Left ventricle myocardium inferior (tissue), 1 donor: ENCODE measurements at regions not wholly inside any gene's neighbourhood (a gene's known extent, or its start where the extent isn't known, plus 50 kb on each side); places are given as distances from the start of the nearest gene placed in this dataset.

Experiments
- DNase-seq: peaks from one replicate; pipeline ENCODE4 v3.0.0-alpha.2; 2020
- H3K27ac ChIP-seq: fragments of 200-600 bp; replicated peaks from 2 replicates; pipeline ENCODE4 v1.8.0; 2021
- H3K27me3 ChIP-seq: fragments of 200-600 bp; 2 replicates; pipeline ENCODE4 v1.8.0; 2021; ENCODE audit warnings: low read depth
- H3K36me3 ChIP-seq: fragments of 200-600 bp; 2 replicates; pipeline ENCODE4 v1.8.0; 2021
- H3K4me1 ChIP-seq: fragments of 200-600 bp; 2 replicates; pipeline ENCODE4 v1.8.0; 2021
- H3K4me3 ChIP-seq: fragments of 200-600 bp; 2 replicates; pipeline ENCODE4 v1.8.0; 2021; ENCODE audit warnings: mild to moderate bottlenecking, moderate library complexity
- H3K9me3 ChIP-seq: fragments of 200-600 bp; replicated peaks from 2 replicates; pipeline ENCODE4 v1.8.0; 2021
- CTCF ChIP-seq: fragments of 200-600 bp; IDR thresholded peaks from 2 replicates; pipeline ENCODE4 v1.8.0; 2021; ENCODE audit warnings: antibody characterized with exemption, mild to moderate bottlenecking, borderline replicate concordance
- intact Hi-C: fragments of 100-400 bp; cut with micrococcal nuclease; formaldehyde crosslinking; loops from one replicate; pipeline ENCODE4 v1.11.0; 2022
- donor health status: DM: no; HTN: yes; CAD: no; lungs with severe emphysema.

- no peak overlapping the region for H3K27ac ChIP-seq
- no peaks in the 10 kb centered on the region for H3K27me3 ChIP-seq
- TF ChIP-seq CTCF, result no peak
- no peak for DNase-seq
- no peaks in the 10 kb centered on the region for H3K36me3 ChIP-seq
- H3K4me3 ChIP-seq, result no peak overlapping the region
- H3K9me3 ChIP-seq, result peaks cover 16% of the 10 kb centered on the region
- no peaks in the 10 kb centered on the region for H3K4me1 ChIP-seq
- intact Hi-C loops, result no loop called here
These were observed 262.4 kb upstream of the CDH8 start for GRCh38 chr16:62298600-62298999.

- Histone ChIP-seq H3K27ac (no peak overlapping the region), H3K4me3 (no peak overlapping the region), H3K4me1 (no peaks in the 10 kb centered on the region), H3K27me3 (no peaks in the 10 kb centered on the region), H3K36me3 (no peaks in the 10 kb centered on the region), H3K9me3 (no peaks in the 10 kb centered on the region)
- DNase-seq, result no peak
- intact Hi-C loops, result no loop called here
- TF ChIP-seq CTCF, result no peak
These were observed 258.2 kb upstream of the CDH8 start for GRCh38 chr16:62294213-62294972.

GRCh38 chr16:62288990-62289629 lies 252.9 kb upstream of the CDH8 start:
- no peak for TF ChIP-seq CTCF
- H3K9me3 ChIP-seq, result no peaks in the 10 kb centered on the region
- no peak overlapping the region for H3K4me3 ChIP-seq
- intact Hi-C loops, result no loop called here
- no peak overlapping the region for H3K27ac ChIP-seq
- no peaks in the 10 kb centered on the region for H3K4me1 ChIP-seq
- H3K27me3 ChIP-seq, result no peaks in the 10 kb centered on the region
- no peak for DNase-seq
- H3K36me3 ChIP-seq, result no peaks in the 10 kb centered on the region

GRCh38 chr16:62280506-62280905 lies 244.3 kb upstream of the CDH8 start:
- DNase-seq, result no peak
- H3K27me3 ChIP-seq, result no peaks in the 10 kb centered on the region
- no peaks in the 10 kb centered on the region for H3K9me3 ChIP-seq
- no peak overlapping the region for H3K27ac ChIP-seq
- H3K36me3 ChIP-seq, result no peaks in the 10 kb centered on the region
- intact Hi-C loops, result no loop called here
- H3K4me1 ChIP-seq, result no peaks in the 10 kb centered on the region
- no peak for TF ChIP-seq CTCF
- no peak overlapping the region for H3K4me3 ChIP-seq

- no peaks in the 10 kb centered on the region for H3K9me3 ChIP-seq
- H3K4me3 ChIP-seq, result no peak overlapping the region
- H3K27me3 ChIP-seq, result no peaks in the 10 kb centered on the region
- intact Hi-C loops, result no loop called here
- H3K4me1 ChIP-seq, result no peaks in the 10 kb centered on the region
- DNase-seq, result no peak
- no peaks in the 10 kb centered on the region for H3K36me3 ChIP-seq
- H3K27ac ChIP-seq, result no peak overlapping the region
- TF ChIP-seq CTCF, result no peak
These were observed 241.7 kb upstream of the CDH8 start for GRCh38 chr16:62277942-62278341.
